H9 (cell line): ENCODE measurements at regions not wholly inside any gene's neighbourhood (a gene's known extent, or its start where the extent isn't known, plus 50 kb on each side); places are given as distances from the start of the nearest gene placed in this dataset.

ENCODE experiments used
- DNase-seq: peaks from one replicate; pipeline ENCODE4 v3.0.0-alpha.2; 2017
- H2AFZ ChIP-seq: one replicate; pipeline ENCODE4 v1.6.1; 2013; ENCODE audit warnings: mild to moderate bottlenecking, low read length, control low read depth, moderate library complexity
- H2AK5ac ChIP-seq: 2 replicates; pipeline ENCODE4 v1.6.1; 2013; ENCODE audit warnings: low read length, control low read depth, mixed read lengths; ENCODE audit not compliant: insufficient read length
- H2BK120ac ChIP-seq: one replicate; pipeline ENCODE4 v1.6.1; 2013; ENCODE audit warnings: low read depth, mild to moderate bottlenecking, low read length, control low read depth, inconsistent platforms; ENCODE audit not compliant: poor library complexity, severe bottlenecking
- H2BK12ac ChIP-seq: 2 replicates; pipeline ENCODE4 v1.6.1; 2013; ENCODE audit warnings: low read length, control low read depth, mixed read lengths, low read depth; ENCODE audit not compliant: insufficient read length
- H2BK15ac ChIP-seq: 2 replicates; pipeline ENCODE4 v1.6.1; 2013; ENCODE audit warnings: low read depth, low read length, control low read depth
- H2BK20ac ChIP-seq: one replicate; pipeline ENCODE4 v1.6.1; 2013; ENCODE audit warnings: low read depth, mild to moderate bottlenecking, low read length, control low read depth, inconsistent platforms; ENCODE audit not compliant: poor library complexity, severe bottlenecking
- H2BK5ac ChIP-seq: 2 replicates; pipeline ENCODE4 v1.6.1; 2013; ENCODE audit warnings: low read length, control low read depth, mixed read lengths; ENCODE audit not compliant: insufficient read length
- H3K14ac ChIP-seq: 2 replicates; pipeline ENCODE4 v1.6.1; 2013; ENCODE audit warnings: low read length, control low read depth; ENCODE audit not compliant: insufficient read depth
- H3K18ac ChIP-seq: 2 replicates; pipeline ENCODE4 v1.6.1; 2013; ENCODE audit warnings: low read depth, mild to moderate bottlenecking, mixed read lengths, low read length, control low read depth; ENCODE audit not compliant: insufficient read length
- H3K23ac ChIP-seq: 2 replicates; pipeline ENCODE4 v1.6.1; 2013; ENCODE audit warnings: low read length, control low read depth, mixed read lengths, low read depth; ENCODE audit not compliant: insufficient read length
- H3K23me2 ChIP-seq: 2 replicates; pipeline ENCODE4 v1.6.1; 2013; ENCODE audit warnings: low read depth, mild to moderate bottlenecking, mixed read lengths, low read length, control low read depth; ENCODE audit not compliant: insufficient read length, poor library complexity, severe bottlenecking
- H3K27ac ChIP-seq: 2 replicates; pipeline ENCODE4 v1.5.1; 2013; ENCODE audit warnings: low read length, control low read depth, mixed read lengths, low read depth; ENCODE audit not compliant: insufficient read length
- H3K27me3 ChIP-seq: 2 replicates; pipeline ENCODE4 v1.6.1; 2013; ENCODE audit warnings: low read length, control low read depth, inconsistent platforms; ENCODE audit not compliant: insufficient read depth
- H3K4ac ChIP-seq: 2 replicates; pipeline ENCODE4 v1.6.1; 2013; ENCODE audit warnings: low read depth, mild to moderate bottlenecking, control low read depth, inconsistent platforms, low read length, moderate library complexity
- H3K4me1 ChIP-seq: 2 replicates; pipeline ENCODE4 v1.6.1; 2013; ENCODE audit warnings: low read length, control low read depth, inconsistent platforms; ENCODE audit not compliant: insufficient read depth
- H3K4me2 ChIP-seq: 2 replicates; pipeline ENCODE4 v1.6.1; 2013; ENCODE audit warnings: low read length, control low read depth, mixed read lengths; ENCODE audit not compliant: insufficient read length, insufficient read depth
- H3K56ac ChIP-seq: 2 replicates; pipeline ENCODE4 v1.6.1; 2013; ENCODE audit warnings: low read depth, mild to moderate bottlenecking, mixed read lengths, low read length, control low read depth; ENCODE audit not compliant: insufficient read length
- H3K79me1 ChIP-seq: 2 replicates; pipeline ENCODE4 v1.6.1; 2013; ENCODE audit warnings: low read depth, mild to moderate bottlenecking, moderate library complexity, low read length, control low read depth, inconsistent platforms; ENCODE audit not compliant: insufficient read depth, poor library complexity, severe bottlenecking
- H3K79me2 ChIP-seq: 2 replicates; pipeline ENCODE4 v1.6.1; 2013; ENCODE audit warnings: low read length, control low read depth, inconsistent platforms; ENCODE audit not compliant: insufficient read depth
- H3K9ac ChIP-seq: 2 replicates; pipeline ENCODE4 v1.6.1; 2013; ENCODE audit warnings: low read length, control low read depth, mixed read lengths; ENCODE audit not compliant: insufficient read length; ENCODE audit errors: extremely low read depth
- H3K9me3 ChIP-seq: one replicate; pipeline ENCODE4 v1.6.1; 2013; ENCODE audit warnings: low read depth, low read length, inconsistent platforms; ENCODE audit not compliant: control insufficient read depth
- H3T11ph ChIP-seq: one replicate; pipeline ENCODE4 v1.6.1; 2013; ENCODE audit warnings: mild to moderate bottlenecking, low read length, control low read depth, inconsistent platforms
- H4K20me1 ChIP-seq: one replicate; pipeline ENCODE4 v1.6.1; 2013; ENCODE audit not compliant: control insufficient read depth, insufficient read length, insufficient read depth
- H4K5ac ChIP-seq: 2 replicates; pipeline ENCODE4 v1.6.1; 2013; ENCODE audit warnings: low read depth, mild to moderate bottlenecking, mixed read lengths, low read length, control low read depth; ENCODE audit not compliant: insufficient read length
- H4K8ac ChIP-seq: replicated peaks from 2 replicates; pipeline ENCODE4 v1.6.1; 2013; ENCODE audit warnings: low read length, control low read depth, mixed read lengths, low read depth; ENCODE audit not compliant: insufficient read length
- H4K91ac ChIP-seq: 2 replicates; pipeline ENCODE4 v1.6.1; 2013; ENCODE audit warnings: low read depth, mild to moderate bottlenecking, moderate library complexity, mixed read lengths, low read length, control low read depth; ENCODE audit not compliant: insufficient read length
- H3K27ac Mint-ChIP-seq, 3 experiments: 2 replicates in 2 of 3; 3 replicates in 1 of 3; pipeline ENCODE4 v1.8.0; 2020 to 2021; ENCODE audit warnings: mixed read lengths in 3 of 3, mild to moderate bottlenecking in 1 of 3, moderate library complexity in 1 of 3
- H3K27me3 Mint-ChIP-seq: 2 replicates; pipeline ENCODE4 v1.8.0; 2021; ENCODE audit warnings: low read depth, mild to moderate bottlenecking, moderate library complexity, mixed read lengths
- H3K36me3 Mint-ChIP-seq, 3 experiments: 2 replicates in 2 of 3; 3 replicates in 1 of 3; pipeline ENCODE4 v1.8.0; 2020 to 2021; ENCODE audit warnings: low read depth in 3 of 3, mixed read lengths in 3 of 3; ENCODE audit not compliant: insufficient read depth in 1 of 3
- H3K4me1 Mint-ChIP-seq, 2 experiments: 2 replicates each; pipeline ENCODE4 v1.8.0; 2020; ENCODE audit warnings: mixed read lengths in 2 of 2
- H3K4me3 Mint-ChIP-seq, 2 experiments: 2 replicates in 1 of 2; 3 replicates in 1 of 2; pipeline ENCODE4 v1.8.0; 2020 to 2021; ENCODE audit warnings: mild to moderate bottlenecking in 2 of 2, mixed read lengths in 2 of 2, moderate library complexity in 1 of 2
- H3K9me3 Mint-ChIP-seq, 2 experiments: 2 replicates in 1 of 2; 3 replicates in 1 of 2; pipeline ENCODE4 v1.8.0; 2020; ENCODE audit warnings: mild to moderate bottlenecking in 2 of 2, mixed read lengths in 2 of 2, moderate library complexity in 1 of 2
- CTCF ChIP-seq: fragments of 200-600 bp; sonication (generic); conservative IDR thresholded peaks from 3 replicates; pipeline ENCODE4 v1.8.0; 2021; ENCODE audit warnings: antibody characterized with exemption, mild to moderate bottlenecking
- WGBS: extraction: QIAGEN DNeasy Blood & Tissue Kit; methylation state at CpG from one replicate; pipeline ENCODE4 v1.1.7; 2013; ENCODE audit warnings: missing lambda C conversion rate, low lambda C conversion rate, mixed read lengths; ENCODE audit not compliant: insufficient read length; ENCODE audit errors: extremely low coverage; 5-methylcytosine and 5-hydroxymethylcytosine counted together

- no peak overlapping the region for H4K8ac ChIP-seq
- DNase-seq, result no peak
- H2BK120ac ChIP-seq, result no peak overlapping the region
- no peak overlapping the region for H3K9ac ChIP-seq
- H3K4ac ChIP-seq, result no peak overlapping the region
- H4K5ac ChIP-seq, result no peak overlapping the region
- WGBS, result no CpG with 5 or more reads among the region's 5 CpGs
- H2BK20ac ChIP-seq, result no peak overlapping the region
- no peaks in the 10 kb centered on the region; the same call in 1 of the 2 replicates for H3K79me2 ChIP-seq
- no peak overlapping the region for H3K56ac ChIP-seq
- H3K4me2 ChIP-seq, result no peak overlapping the region
- H3K14ac ChIP-seq, result no peak overlapping the region; the same call in 1 of the 2 replicates
- no peak overlapping the region for H4K91ac ChIP-seq
- Mint-ChIP-seq H3K27ac (no peak overlapping the region; a peak in 1 of 7 replicates), H3K36me3 (peaks cover 0 to 7% (median 0%) of the 10 kb centered on the region in 3 experiments; a peak in 2 of 7 replicates), H3K4me3 (no peak overlapping the region), H3K4me1 (peaks cover 19 to 24% of the 10 kb centered on the region in 2 experiments), H3K9me3 (no peaks in the 10 kb centered on the region), H3K27me3 (peaks cover 3% of the 10 kb centered on the region; the same call in 1 of the 2 replicates)
- H3K4me1 ChIP-seq, result no peaks in the 10 kb centered on the region; the same call in 1 of the 2 replicates
- no peak for TF ChIP-seq CTCF
- H2AK5ac ChIP-seq, result no peak overlapping the region
- H3K9me3 ChIP-seq, result no peaks in the 10 kb centered on the region
- H3K18ac ChIP-seq, result no peak overlapping the region
- H3K23ac ChIP-seq, result no peak overlapping the region
- H4K20me1 ChIP-seq, result no peaks in the 10 kb centered on the region
- no peak overlapping the region for H3T11ph ChIP-seq
- H2BK15ac ChIP-seq, result no peak overlapping the region
- H3K27ac ChIP-seq, result no peak overlapping the region
- H3K79me1 ChIP-seq, result no peaks in the 10 kb centered on the region
- H2AFZ ChIP-seq, result no peak overlapping the region
- H3K27me3 ChIP-seq, result no peaks in the 10 kb centered on the region
- no peaks in the 10 kb centered on the region for H3K23me2 ChIP-seq
- no peak overlapping the region for H2BK5ac ChIP-seq
- H2BK12ac ChIP-seq, result no peak overlapping the region
These were observed 127.2 kb downstream of the NAV1 start for GRCh38 chr1:201666102-201666501.
